Upper lobe of left lung (tissue), 4 donors: ENCODE measurements at regions not wholly inside any gene's neighbourhood (a gene's known extent, or its start where the extent isn't known, plus 50 kb on each side); places are given as distances from the start of the nearest gene placed in this dataset.

Experiments used
- POLR2A ChIP-seq, 4 donors: fragments of 450-650 bp; IDR thresholded peaks; one replicate each; pipeline ENCODE4 v1.5.1; 2016 to 2017; ENCODE audit warnings: antibody characterized with exemption in 4 of 4, mild to moderate bottlenecking in 2 of 4
- POLR2AphosphoS5 ChIP-seq, 2 donors: sonication (generic); formaldehyde crosslinking; IDR thresholded peaks; one replicate each; pipeline ENCODE4 v1.5.1; 2017; ENCODE audit warnings: antibody characterized with exemption in 2 of 2
- TF ChIP-seq, protein P1 (sequence below), 6 experiments: fragments of 450-650 bp in 4 of 6; fragments of 200-600 bp in 2 of 6; sonication (generic) in 2 of 6; IDR thresholded peaks; one replicate each; pipeline ENCODE4 v1.5.1; 2016 to 2019; ENCODE audit warnings: antibody characterized with exemption in 6 of 6

GRCh38 chr2:58932801-58933200 is 691.7 kb upstream of the FANCL start:
- TF ChIP-seq, protein P1, sequence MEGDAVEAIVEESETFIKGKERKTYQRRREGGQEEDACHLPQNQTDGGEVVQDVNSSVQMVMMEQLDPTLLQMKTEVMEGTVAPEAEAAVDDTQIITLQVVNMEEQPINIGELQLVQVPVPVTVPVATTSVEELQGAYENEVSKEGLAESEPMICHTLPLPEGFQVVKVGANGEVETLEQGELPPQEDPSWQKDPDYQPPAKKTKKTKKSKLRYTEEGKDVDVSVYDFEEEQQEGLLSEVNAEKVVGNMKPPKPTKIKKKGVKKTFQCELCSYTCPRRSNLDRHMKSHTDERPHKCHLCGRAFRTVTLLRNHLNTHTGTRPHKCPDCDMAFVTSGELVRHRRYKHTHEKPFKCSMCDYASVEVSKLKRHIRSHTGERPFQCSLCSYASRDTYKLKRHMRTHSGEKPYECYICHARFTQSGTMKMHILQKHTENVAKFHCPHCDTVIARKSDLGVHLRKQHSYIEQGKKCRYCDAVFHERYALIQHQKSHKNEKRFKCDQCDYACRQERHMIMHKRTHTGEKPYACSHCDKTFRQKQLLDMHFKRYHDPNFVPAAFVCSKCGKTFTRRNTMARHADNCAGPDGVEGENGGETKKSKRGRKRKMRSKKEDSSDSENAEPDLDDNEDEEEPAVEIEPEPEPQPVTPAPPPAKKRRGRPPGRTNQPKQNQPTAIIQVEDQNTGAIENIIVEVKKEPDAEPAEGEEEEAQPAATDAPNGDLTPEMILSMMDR (IDR thresholded peaks at IDR 0.05), result no peak
- TF ChIP-seq POLR2A (IDR thresholded peaks at IDR 0.05), result no peak
- no peak for TF ChIP-seq POLR2AphosphoS5 (IDR thresholded peaks at IDR 0.05)
